Neural cell (in vitro differentiated cells): ENCODE measurements at regions not wholly inside any gene's neighbourhood (a gene's known extent, or its start where the extent isn't known, plus 50 kb on each side); places are given as distances from the start of the nearest gene placed in this dataset.

Experiments
- H2AFZ ChIP-seq: fragments of 200-600, 300-800 bp; sonication (generic), shearing (Covaris generic); 2 replicates; pipeline ENCODE4 v1.6.0; 2014; ENCODE audit warnings: low read depth, mild to moderate bottlenecking, antibody characterized with exemption, low read length, moderate library complexity
- H3F3A ChIP-seq: fragments of 200-600 bp; shearing (Covaris generic); 2 replicates; pipeline ENCODE4 v1.6.1; 2016; ENCODE audit warnings: mild to moderate bottlenecking, moderate library complexity, mixed read lengths, antibody characterized with exemption, low read length; ENCODE audit not compliant: insufficient read depth, poor library complexity, severe bottlenecking
- H3K27ac ChIP-seq: fragments of 200-600, 300-800 bp; sonication (generic), shearing (Covaris generic); 2 replicates; pipeline ENCODE4 v1.5.1; 2014; ENCODE audit warnings: mild to moderate bottlenecking, low read length, moderate library complexity
- H3K27me3 ChIP-seq: fragments of 300-800, 200-600 bp; sonication (generic), shearing (Covaris generic); 2 replicates; pipeline ENCODE4 v1.6.0; 2014; ENCODE audit warnings: mild to moderate bottlenecking, low read depth, low read length, moderate library complexity; ENCODE audit not compliant: insufficient read depth
- H3K36me3 ChIP-seq: fragments of 300-800, 200-600 bp; sonication (generic), shearing (Covaris generic); 2 replicates; pipeline ENCODE4 v1.5.1; 2014; ENCODE audit warnings: mild to moderate bottlenecking, antibody characterized with exemption, low read length, moderate library complexity; ENCODE audit not compliant: insufficient read depth
- H3K4me2 ChIP-seq: fragments of 300-800, 200-600 bp; sonication (generic), shearing (Covaris generic); 2 replicates; pipeline ENCODE4 v1.6.0; 2014; ENCODE audit warnings: mild to moderate bottlenecking, low read length
- H3K4me3 ChIP-seq: fragments of 300-800, 200-600 bp; sonication (generic), shearing (Covaris generic); 2 replicates; pipeline ENCODE4 v1.5.1; 2014; ENCODE audit warnings: mild to moderate bottlenecking, low read length, moderate library complexity
- H3K79me2 ChIP-seq: fragments of 200-600 bp; shearing (Covaris generic); replicated peaks from 2 replicates; pipeline ENCODE4 v1.6.0; 2014; ENCODE audit warnings: mild to moderate bottlenecking, low read length, moderate library complexity; ENCODE audit not compliant: insufficient read depth
- H3K9ac ChIP-seq: fragments of 300-800, 200-600 bp; sonication (generic), shearing (Covaris generic); 2 replicates; pipeline ENCODE4 v1.6.1; 2016; ENCODE audit warnings: mild to moderate bottlenecking, low read length, mixed read lengths
- H3K9me2 ChIP-seq: fragments of 200-600 bp; shearing (Covaris generic); 2 replicates; pipeline ENCODE4 v1.6.1; 2016; ENCODE audit warnings: mild to moderate bottlenecking, low read length, mixed read lengths; ENCODE audit not compliant: insufficient read depth
- H3K9me3 ChIP-seq: fragments of 200-600, 300-800 bp; sonication (generic), shearing (Covaris generic); 2 replicates; pipeline ENCODE4 v1.6.1; 2016; ENCODE audit warnings: mild to moderate bottlenecking, mixed run types, low read length, moderate library complexity, mixed read lengths
- H4K20me1 ChIP-seq: fragments of 200-600 bp; shearing (Covaris generic); 2 replicates; pipeline ENCODE4 v1.6.1; 2016; ENCODE audit warnings: mild to moderate bottlenecking, mixed run types; ENCODE audit not compliant: insufficient read depth
- CTCF ChIP-seq: fragments of 450-650 bp; IDR thresholded peaks from 2 replicates; pipeline ENCODE4 v1.5.1; 2014; ENCODE audit warnings: antibody characterized with exemption, mild to moderate bottlenecking, moderate library complexity; ENCODE audit not compliant: poor library complexity, severe bottlenecking
- EP300 ChIP-seq: fragments of 450-650 bp; conservative IDR thresholded peaks from 2 replicates; pipeline ENCODE4 v1.6.1; 2014; ENCODE audit warnings: antibody characterized with exemption, mild to moderate bottlenecking, moderate library complexity; ENCODE audit not compliant: poor library complexity, severe bottlenecking
- EZH2 ChIP-seq: fragments of 200-600, 300-800 bp; shearing (Covaris generic), sonication (generic); IDR thresholded peaks from 2 replicates; pipeline ENCODE4 v1.6.1; 2014; ENCODE audit warnings: antibody characterized with exemption, low read length, borderline replicate concordance, mild to moderate bottlenecking; ENCODE audit not compliant: insufficient read depth, poor library complexity, severe bottlenecking
- MXI1 ChIP-seq: fragments of 450-650 bp; conservative IDR thresholded peaks from 2 replicates; pipeline ENCODE4 v1.6.1; 2014; ENCODE audit warnings: antibody characterized with exemption, mild to moderate bottlenecking; ENCODE audit not compliant: poor library complexity, severe bottlenecking
- POLR2AphosphoS5 ChIP-seq: IDR thresholded peaks from 2 replicates; pipeline ENCODE4 v1.6.1; 2012
- RAD21 ChIP-seq: fragments of 450-650 bp; conservative IDR thresholded peaks from 2 replicates; pipeline ENCODE4 v1.6.1; 2014; ENCODE audit warnings: antibody characterized with exemption, mild to moderate bottlenecking, moderate library complexity
- REST ChIP-seq: IDR thresholded peaks from 2 replicates; pipeline ENCODE4 v1.6.1; 2012; ENCODE audit warnings: borderline replicate concordance
- TAF1 ChIP-seq: IDR thresholded peaks from 2 replicates; pipeline ENCODE4 v1.6.1; 2012; ENCODE audit warnings: low read depth

GRCh38 chr10:36332926-36333325 is 690.8 kb upstream of the FZD8 start:
- Histone ChIP-seq H3K9me3 (no peaks in the 10 kb centered on the region), H2AFZ (no peak overlapping the region), H3K9me2 (no peaks in the 10 kb centered on the region), H3K79me2 (no peaks in the 10 kb centered on the region), H3K36me3 (no peaks in the 10 kb centered on the region), H3K27ac (no peak overlapping the region), H3F3A (no peaks in the 10 kb centered on the region), H4K20me1 (no peaks in the 10 kb centered on the region), H3K9ac (no peak overlapping the region), H3K4me2 (no peak overlapping the region), H3K4me3 (no peak overlapping the region), H3K27me3 (no peaks in the 10 kb centered on the region)
- TF ChIP-seq RAD21 (no peak), CTCF (no peak), POLR2AphosphoS5 (no peak), EZH2 (no peak), MXI1 (no peak), TAF1 (no peak)

- no peak overlapping the region for H2AFZ ChIP-seq
- no peaks in the 10 kb centered on the region for H3K9me2 ChIP-seq
- H3K27ac ChIP-seq = no peak overlapping the region
- H3K4me3 ChIP-seq = no peak overlapping the region
- H3K4me2 ChIP-seq = no peak overlapping the region
- H3K27me3 ChIP-seq = no peaks in the 10 kb centered on the region
- H3K9me3 ChIP-seq = no peaks in the 10 kb centered on the region
- TF ChIP-seq REST (no peak), POLR2AphosphoS5 (no peak), TAF1 (no peak), CTCF (no peak), MXI1 (no peak), EP300 (no peak)
- H3F3A ChIP-seq = no peaks in the 10 kb centered on the region
- no peak overlapping the region for H3K9ac ChIP-seq
- H3K79me2 ChIP-seq = no peaks in the 10 kb centered on the region
- no peaks in the 10 kb centered on the region for H4K20me1 ChIP-seq
- H3K36me3 ChIP-seq = no peaks in the 10 kb centered on the region
Observed at GRCh38 chr10:36331121-36331520, 689.0 kb upstream of the FZD8 start.
